Mucosa of descending colon (tissue), 3 donors: ENCODE measurements at regions not wholly inside any gene's neighbourhood (a gene's known extent, or its start where the extent isn't known, plus 50 kb on each side); places are given as distances from the start of the nearest gene placed in this dataset.
A peak's percentile ranks its signal among the peaks of the same experiment; 100 is the strongest.

ENCODE experiments used
- ATAC-seq: fragments of 200-7000 bp; cut with Tn5 transposase; one replicate; pipeline ENCODE4 v1.9.1; 2020; ENCODE audit warnings: mild to moderate bottlenecking, moderate library complexity
- DNase-seq, 3 donors: peaks; one replicate each; pipeline ENCODE4 v3.0.0-alpha.2; 2020
- H3K36me3 ChIP-seq: fragments of 200-600 bp; one replicate; pipeline ENCODE4 v1.8.0; 2021; ENCODE audit warnings: low read depth, mild to moderate bottlenecking
- H3K4me1 ChIP-seq: fragments of 200-600 bp; one replicate; pipeline ENCODE4 v1.8.0; 2021; ENCODE audit warnings: low read depth, mild to moderate bottlenecking
- H3K4me3 ChIP-seq: fragments of 200-600 bp; one replicate; pipeline ENCODE4 v1.8.0; 2021; ENCODE audit warnings: mild to moderate bottlenecking
- H3K9me3 ChIP-seq: fragments of 200-600 bp; one replicate; pipeline ENCODE4 v1.8.0; 2021; ENCODE audit warnings: mild to moderate bottlenecking
- CTCF ChIP-seq: fragments of 200-600 bp; IDR thresholded peaks from one replicate; pipeline ENCODE4 v1.8.0; 2022; ENCODE audit warnings: antibody characterized with exemption, mild to moderate bottlenecking
- intact Hi-C, 2 donors: fragments of 100-400 bp; cut with DNase I in 1 of 2; cut with micrococcal nuclease in 1 of 2; formaldehyde crosslinking; loops; one replicate each; pipeline versions ENCODE4 v1.11.0 to v1.11.1; 2022; cut with DNase I, micrococcal nuclease
- donor health status: DM: no; HTN: no; CAD: no; lungs with moderate emphysema.
- donor health status: DM: no; HTN: no; CAD: no.
- donor health status: DM: no; HTN: yes; CAD: no.

- Histone ChIP-seq H3K36me3 (no peaks in the 10 kb centered on the region), H3K4me3 (no peak overlapping the region), H3K9me3 (no peaks in the 10 kb centered on the region), H3K4me1 (no peaks in the 10 kb centered on the region)
- TF ChIP-seq CTCF = no peak
- DNase-seq (no peak), ATAC-seq (no peak)
- intact Hi-C loops = no loop called here
Observed at GRCh38 chr7:15782656-15783055, 96.2 kb upstream of the MEOX2 start.

- intact Hi-C loops = no loop called here
- Histone ChIP-seq H3K4me1 (no peaks in the 10 kb centered on the region), H3K4me3 (no peak overlapping the region), H3K36me3 (no peaks in the 10 kb centered on the region), H3K9me3 (no peaks in the 10 kb centered on the region)
- ATAC-seq (no peak), DNase-seq (no peak)
- TF ChIP-seq CTCF = no peak
Observed at GRCh38 chr7:15781944-15782343, 95.5 kb upstream of the MEOX2 start.

- intact Hi-C loops = no loop called here
- no peaks in the 10 kb centered on the region for H3K9me3 ChIP-seq
- no peak for TF ChIP-seq CTCF
- H3K36me3 ChIP-seq = no peaks in the 10 kb centered on the region
- DNase-seq (no peak), ATAC-seq (no peak)
- H3K4me1 ChIP-seq = no peaks in the 10 kb centered on the region
- H3K4me3 ChIP-seq = no peak overlapping the region
Observed at GRCh38 chr7:15780271-15780670, 93.8 kb upstream of the MEOX2 start.

GRCh38 chr7:15778191-15778590 lies 91.7 kb upstream of the MEOX2 start:
- intact Hi-C loops = no loop called here
- TF ChIP-seq CTCF = no peak
- no peak for ATAC-seq

GRCh38 chr7:15765753-15766152 lies 79.3 kb upstream of the MEOX2 start:
- ATAC-seq (no peak), DNase-seq (no peak)
- Histone ChIP-seq H3K4me3 (no peak overlapping the region), H3K9me3 (no peaks in the 10 kb centered on the region), H3K4me1 (no peaks in the 10 kb centered on the region), H3K36me3 (no peaks in the 10 kb centered on the region)
- no peak for TF ChIP-seq CTCF
- intact Hi-C loops = no loop called here

More at GRCh38 chr7:15778191-15778590, 91.7 kb upstream of the MEOX2 start:
- no peaks in the 10 kb centered on the region for H3K36me3 ChIP-seq
- DNase-seq = no peak
- H3K4me3 ChIP-seq = no peak overlapping the region
- H3K4me1 ChIP-seq = no peaks in the 10 kb centered on the region
- H3K9me3 ChIP-seq = no peaks in the 10 kb centered on the region

- intact Hi-C loops = no loop called here
- ATAC-seq (peak; percentile 77), DNase-seq (no peak)
- H3K9me3 ChIP-seq = no peaks in the 10 kb centered on the region
- no peaks in the 10 kb centered on the region for H3K4me1 ChIP-seq
- H3K36me3 ChIP-seq = no peaks in the 10 kb centered on the region
- H3K4me3 ChIP-seq = no peak overlapping the region
- no peak for TF ChIP-seq CTCF
Observed at GRCh38 chr7:15764851-15765382, 78.4 kb upstream of the MEOX2 start.
